HCT116 (cell line): ENCODE measurements at regions not wholly inside any gene's neighbourhood (a gene's known extent, or its start where the extent isn't known, plus 50 kb on each side); places are given as distances from the start of the nearest gene placed in this dataset.

Experiments
- ATAC-seq: fragments of 200-7000 bp; cut with Tn5 transposase; 2 replicates; pipeline ENCODE4 v1.9.1; 2020; ENCODE audit warnings: mild to moderate bottlenecking, moderate library complexity
- BruUV-seq: library from RNA; stranded (reverse); fragments of 400-500 nt; replicated peaks from 2 replicates; lab custom pipeline; 2021; lab: Mats Ljungman, UMichigan
- CTCF ChIA-PET: fragments of 300-600 bp; sonication (Branson Sonifier 250); formaldehyde crosslinking; loops from one replicate; lab custom pipeline; 2021; ENCODE audit warnings: antibody characterized with exemption; lab: Charles Lee
- POLR2A ChIA-PET: fragments of 300-600, 350-600 bp; sonication (Branson Sonifier 250); formaldehyde crosslinking; loops from one replicate; lab custom pipeline; 2021; ENCODE audit warnings: antibody characterized with exemption; lab: Charles Lee
- RAD21 ChIA-PET, 2 experiments: fragments of 300-600 bp; sonication (Branson Sonifier 250); formaldehyde crosslinking; loops; one replicate each; lab custom pipeline; 2023; ENCODE audit warnings: low total read pairs in 2 of 2; ENCODE audit not compliant: uncharacterized antibody in 2 of 2, unreplicated experiment in 2 of 2, low non-redundant PET in 1 of 2; lab: Charles Lee
- DNase-seq: peaks from one replicate; pipeline ENCODE4 v3.0.0-alpha.2; 2010; ENCODE audit warnings: low read depth, low spot score
- H2AFZ ChIP-seq: fragments of 200-600 bp; shearing (Covaris generic), sonication (generic); 2 replicates; pipeline ENCODE4 v1.6.1; 2017; ENCODE audit warnings: low read depth, mixed run types, mixed read lengths, antibody characterized with exemption, low read length; ENCODE audit not compliant: poor library complexity, severe bottlenecking
- H3K27ac ChIP-seq: 2 replicates; pipeline ENCODE4 v1.5.1; 2012; ENCODE audit warnings: low read depth, low read length
- H3K27me3 ChIP-seq: fragments of 200-600 bp; sonication (generic); 2 replicates; pipeline ENCODE4 v1.6.1; 2016; ENCODE audit warnings: mixed run types, low read length, mixed read lengths; ENCODE audit not compliant: insufficient read depth
- H3K36me3 ChIP-seq, 2 experiments: fragments of 200-500 bp in 1 of 2; fragments of 200-600 bp in 1 of 2; sonication (Bioruptor generic) in 1 of 2; sonication (generic) in 1 of 2; 2 replicates each; pipeline versions ENCODE4 v1.5.1 to v1.6.1; 2014 to 2016; ENCODE audit warnings: low read length in 2 of 2, inconsistent platforms in 1 of 2, mixed read lengths in 1 of 2, mixed run types in 1 of 2; ENCODE audit not compliant: insufficient read depth in 2 of 2, control insufficient read depth in 1 of 2
- H3K4me1 ChIP-seq, 2 experiments: fragments of 200-600 bp in 1 of 2; sonication (generic) in 1 of 2; 2 replicates each; pipeline versions ENCODE4 v1.5.1 to v1.6.1; 2012 to 2017; ENCODE audit warnings: low read length in 2 of 2, inconsistent platforms in 1 of 2, mild to moderate bottlenecking in 1 of 2, mixed read lengths in 1 of 2, mixed run types in 1 of 2, moderate library complexity in 1 of 2; ENCODE audit not compliant: insufficient read depth in 2 of 2, control insufficient read depth in 1 of 2
- H3K4me2 ChIP-seq: fragments of 200-600 bp; sonication (generic); 2 replicates; pipeline ENCODE4 v1.6.1; 2017; ENCODE audit warnings: mixed run types, low read length, mixed read lengths
- H3K4me3 ChIP-seq, 2 experiments: fragments of 200-600 bp in 1 of 2; sonication (generic) in 1 of 2; replicated peaks in 1 of 2; 2 replicates each; pipeline ENCODE4 v1.5.1; 2011 to 2016; ENCODE audit warnings: low read length in 2 of 2, control low read depth in 1 of 2, low read depth in 1 of 2, mild to moderate bottlenecking in 1 of 2, mixed read lengths in 1 of 2, mixed run types in 1 of 2
- H3K79me2 ChIP-seq: fragments of 200-600 bp; sonication (generic); 2 replicates; pipeline ENCODE4 v1.6.1; 2017; ENCODE audit warnings: mild to moderate bottlenecking, mixed run types, low read length, moderate library complexity, mixed read lengths; ENCODE audit not compliant: insufficient read depth
- H3K9ac ChIP-seq: fragments of 200-600 bp; sonication (generic); 2 replicates; pipeline ENCODE4 v1.6.1; 2016; ENCODE audit warnings: low read length, mixed read lengths
- H3K9me2 ChIP-seq: fragments of 200-600 bp; sonication (generic), shearing (Covaris generic); 2 replicates; pipeline ENCODE4 v1.6.1; 2017; ENCODE audit warnings: mixed run types, mild to moderate bottlenecking, moderate library complexity; ENCODE audit not compliant: insufficient read depth
- H3K9me3 ChIP-seq, 2 experiments: fragments of 200-500 bp in 1 of 2; fragments of 200-600 bp in 1 of 2; sonication (Bioruptor generic) in 1 of 2; sonication (generic) in 1 of 2; 2 replicates each; pipeline ENCODE4 v1.6.1; 2014 to 2017; ENCODE audit warnings: low read length in 2 of 2, mixed read lengths in 2 of 2, inconsistent platforms in 1 of 2, low read depth in 1 of 2, mild to moderate bottlenecking in 1 of 2, mixed run types in 1 of 2, moderate library complexity in 1 of 2; ENCODE audit not compliant: control insufficient read depth in 1 of 2, insufficient read depth in 1 of 2
- H4K20me1 ChIP-seq: fragments of 200-600 bp; sonication (generic), shearing (Covaris generic); 2 replicates; pipeline ENCODE4 v1.6.1; 2017; ENCODE audit warnings: mixed run types, mild to moderate bottlenecking, moderate library complexity; ENCODE audit not compliant: insufficient read depth
- CBX3 ChIP-seq: IDR thresholded peaks from 2 replicates; pipeline ENCODE4 v1.6.1; 2012; ENCODE audit warnings: low read depth
- ELF1 ChIP-seq: IDR thresholded peaks from 2 replicates; pipeline ENCODE4 v1.6.1; 2012; ENCODE audit warnings: low read depth, borderline replicate concordance
- EZH2 ChIP-seq: fragments of 200-600 bp; sonication (generic); IDR thresholded peaks from 2 replicates; pipeline ENCODE4 v1.6.1; 2017; ENCODE audit warnings: antibody characterized with exemption, mixed run types
- EZH2phosphoT487 ChIP-seq: fragments of 200-600 bp; IDR thresholded peaks from 2 replicates; pipeline ENCODE4 v1.6.1; 2018; ENCODE audit warnings: antibody characterized with exemption, borderline replicate concordance
- JUND ChIP-seq: IDR thresholded peaks from 2 replicates; pipeline ENCODE4 v1.6.1; 2012
- MAX ChIP-seq: IDR thresholded peaks from 2 replicates; pipeline ENCODE4 v1.6.1; 2012
- POLR2A ChIP-seq: IDR thresholded peaks from 2 replicates; pipeline ENCODE4 v1.7.0; 2011; ENCODE audit warnings: borderline replicate concordance; ENCODE audit not compliant: insufficient read depth, insufficient read length; ENCODE audit errors: extremely low read depth
- POLR2AphosphoS5 ChIP-seq: IDR thresholded peaks from 2 replicates; pipeline ENCODE4 v1.6.1; 2011; ENCODE audit warnings: mild to moderate bottlenecking, low read depth, low read length, moderate library complexity
- RAD21 ChIP-seq: IDR thresholded peaks from 2 replicates; pipeline ENCODE4 v1.6.1; 2012; ENCODE audit warnings: low read depth, mild to moderate bottlenecking
- SRF ChIP-seq: IDR thresholded peaks from 2 replicates; pipeline ENCODE4 v1.6.1; 2012; ENCODE audit warnings: low read depth
- TCF7L2 ChIP-seq: IDR thresholded peaks from 2 replicates; pipeline ENCODE4 v1.7.0; 2011; ENCODE audit warnings: borderline replicate concordance, inconsistent platforms; ENCODE audit not compliant: insufficient read depth, insufficient read length; ENCODE audit errors: extremely low read depth
- YY1 ChIP-seq: IDR thresholded peaks from 2 replicates; pipeline ENCODE4 v1.6.1; 2011; ENCODE audit warnings: low read length, low read depth, moderate library complexity, mild to moderate bottlenecking; ENCODE audit not compliant: insufficient replicate concordance; ENCODE audit errors: extremely low read depth
- ZFX ChIP-seq: fragments of 450-650 bp; IDR thresholded peaks from 2 replicates; pipeline ENCODE4 v1.6.1; 2017
- ZNF274 ChIP-seq: fragments of 200-500 bp; sonication (Bioruptor generic); IDR thresholded peaks from 2 replicates; pipeline ENCODE4 v1.6.1; 2014; ENCODE audit warnings: mild to moderate bottlenecking, low read depth, low read length, inconsistent platforms
- intact Hi-C: fragments of 100-400 bp; cut with micrococcal nuclease; formaldehyde crosslinking; loops from 2 replicates; pipeline ENCODE4 v1.10.0; 2022
- TF ChIP-seq, protein P1 (sequence below): IDR thresholded peaks from 2 replicates; pipeline ENCODE4 v1.6.1; 2012; ENCODE audit warnings: low read depth
- TF ChIP-seq, protein P2 (sequence below): IDR thresholded peaks from 2 replicates; pipeline ENCODE4 v1.6.1; 2011; ENCODE audit warnings: mild to moderate bottlenecking, low read length, moderate library complexity; ENCODE audit not compliant: insufficient replicate concordance; ENCODE audit errors: extremely low read depth

DNA sequence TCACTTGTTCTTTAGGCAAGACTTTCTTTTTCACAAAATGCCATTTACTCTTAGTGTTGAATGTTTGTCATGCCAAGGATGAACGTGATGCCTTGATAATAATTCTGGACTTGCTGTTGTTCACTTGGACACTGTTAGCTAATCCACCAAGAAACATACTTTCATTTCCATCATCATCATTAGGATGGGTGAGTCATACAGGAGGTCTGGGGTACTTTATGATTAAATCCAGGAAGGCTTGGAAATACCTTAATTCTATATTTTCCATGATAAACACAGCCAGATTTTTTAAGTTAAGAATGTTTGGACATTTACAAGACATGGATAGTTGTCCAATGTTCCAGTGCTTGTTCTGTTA is 260.7 kb upstream of the GIMD1 start (continued):
- TF ChIP-seq, protein P1, sequence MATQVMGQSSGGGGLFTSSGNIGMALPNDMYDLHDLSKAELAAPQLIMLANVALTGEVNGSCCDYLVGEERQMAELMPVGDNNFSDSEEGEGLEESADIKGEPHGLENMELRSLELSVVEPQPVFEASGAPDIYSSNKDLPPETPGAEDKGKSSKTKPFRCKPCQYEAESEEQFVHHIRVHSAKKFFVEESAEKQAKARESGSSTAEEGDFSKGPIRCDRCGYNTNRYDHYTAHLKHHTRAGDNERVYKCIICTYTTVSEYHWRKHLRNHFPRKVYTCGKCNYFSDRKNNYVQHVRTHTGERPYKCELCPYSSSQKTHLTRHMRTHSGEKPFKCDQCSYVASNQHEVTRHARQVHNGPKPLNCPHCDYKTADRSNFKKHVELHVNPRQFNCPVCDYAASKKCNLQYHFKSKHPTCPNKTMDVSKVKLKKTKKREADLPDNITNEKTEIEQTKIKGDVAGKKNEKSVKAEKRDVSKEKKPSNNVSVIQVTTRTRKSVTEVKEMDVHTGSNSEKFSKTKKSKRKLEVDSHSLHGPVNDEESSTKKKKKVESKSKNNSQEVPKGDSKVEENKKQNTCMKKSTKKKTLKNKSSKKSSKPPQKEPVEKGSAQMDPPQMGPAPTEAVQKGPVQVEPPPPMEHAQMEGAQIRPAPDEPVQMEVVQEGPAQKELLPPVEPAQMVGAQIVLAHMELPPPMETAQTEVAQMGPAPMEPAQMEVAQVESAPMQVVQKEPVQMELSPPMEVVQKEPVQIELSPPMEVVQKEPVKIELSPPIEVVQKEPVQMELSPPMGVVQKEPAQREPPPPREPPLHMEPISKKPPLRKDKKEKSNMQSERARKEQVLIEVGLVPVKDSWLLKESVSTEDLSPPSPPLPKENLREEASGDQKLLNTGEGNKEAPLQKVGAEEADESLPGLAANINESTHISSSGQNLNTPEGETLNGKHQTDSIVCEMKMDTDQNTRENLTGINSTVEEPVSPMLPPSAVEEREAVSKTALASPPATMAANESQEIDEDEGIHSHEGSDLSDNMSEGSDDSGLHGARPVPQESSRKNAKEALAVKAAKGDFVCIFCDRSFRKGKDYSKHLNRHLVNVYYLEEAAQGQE: no peak
- TF ChIP-seq ZNF274 (no peak), ELF1 (no peak), RAD21 (no peak), YY1 (no peak)

DNA sequence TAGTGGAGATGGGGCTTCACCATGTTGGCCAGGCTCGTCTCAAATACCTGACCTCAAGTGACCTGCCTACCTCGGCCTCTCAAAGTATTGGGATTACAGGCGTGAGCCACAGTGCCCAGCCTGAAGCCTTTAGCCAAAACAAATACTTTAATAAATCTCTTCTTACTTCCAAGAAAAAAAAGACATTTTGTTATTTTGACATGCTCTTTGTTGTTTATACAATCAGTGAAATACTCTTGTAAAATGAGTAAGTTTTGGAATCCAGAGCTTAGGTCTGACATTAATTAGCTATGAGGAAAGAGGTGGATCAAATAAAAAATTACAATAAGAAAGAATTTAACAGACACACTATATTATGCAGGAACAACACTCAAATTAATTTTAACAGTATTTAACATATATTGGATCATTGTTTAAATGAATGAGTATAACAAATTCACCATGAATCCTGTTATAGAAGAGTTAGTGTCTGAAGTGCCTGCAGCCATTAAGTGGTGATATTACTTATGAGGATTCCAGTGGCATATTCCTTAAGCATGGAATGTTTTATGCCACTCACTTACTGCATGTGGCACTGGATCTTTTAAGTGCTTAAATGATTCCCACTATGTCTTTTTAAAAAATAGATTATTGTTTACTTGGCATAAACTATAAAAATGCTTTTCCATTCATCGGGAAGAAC is 260.1 kb upstream of the GIMD1 start:
- Histone ChIP-seq H3K79me2 (no peaks in the 10 kb centered on the region), H2AFZ (no peak overlapping the region), H3K4me1 (no peaks in the 10 kb centered on the region), H3K27me3 (no peaks in the 10 kb centered on the region), H3K27ac (no peak overlapping the region), H4K20me1 (no peaks in the 10 kb centered on the region), H3K36me3 (no peaks in the 10 kb centered on the region), H3K9ac (no peak overlapping the region), H3K4me2 (no peak overlapping the region), H3K4me3 (no peak overlapping the region), H3K9me2 (no peaks in the 10 kb centered on the region), H3K9me3 (no peaks in the 10 kb centered on the region)
- DNase-seq: no peak
- ChIA-PET POLR2A (no interaction called here), RAD21 (no interaction called here), CTCF (no interaction called here)
- intact Hi-C loops: no loop called here
- BruUV-seq: no TSS peak
- ATAC-seq: no peak
- TF ChIP-seq, protein P1: no peak
- TF ChIP-seq POLR2AphosphoS5 (no peak), POLR2A (no peak), EZH2 (no peak), MAX (no peak), CBX3 (no peak), YY1 (no peak), SRF (no peak), TCF7L2 (no peak), EZH2phosphoT487 (no peak), JUND (no peak), ZFX (no peak)
- TF ChIP-seq, protein P2, sequence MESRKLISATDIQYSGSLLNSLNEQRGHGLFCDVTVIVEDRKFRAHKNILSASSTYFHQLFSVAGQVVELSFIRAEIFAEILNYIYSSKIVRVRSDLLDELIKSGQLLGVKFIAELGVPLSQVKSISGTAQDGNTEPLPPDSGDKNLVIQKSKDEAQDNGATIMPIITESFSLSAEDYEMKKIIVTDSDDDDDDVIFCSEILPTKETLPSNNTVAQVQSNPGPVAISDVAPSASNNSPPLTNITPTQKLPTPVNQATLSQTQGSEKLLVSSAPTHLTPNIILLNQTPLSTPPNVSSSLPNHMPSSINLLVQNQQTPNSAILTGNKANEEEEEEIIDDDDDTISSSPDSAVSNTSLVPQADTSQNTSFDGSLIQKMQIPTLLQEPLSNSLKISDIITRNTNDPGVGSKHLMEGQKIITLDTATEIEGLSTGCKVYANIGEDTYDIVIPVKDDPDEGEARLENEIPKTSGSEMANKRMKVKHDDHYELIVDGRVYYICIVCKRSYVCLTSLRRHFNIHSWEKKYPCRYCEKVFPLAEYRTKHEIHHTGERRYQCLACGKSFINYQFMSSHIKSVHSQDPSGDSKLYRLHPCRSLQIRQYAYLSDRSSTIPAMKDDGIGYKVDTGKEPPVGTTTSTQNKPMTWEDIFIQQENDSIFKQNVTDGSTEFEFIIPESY: no peak
